B cell (primary cell): ENCODE measurements at regions not wholly inside any gene's neighbourhood (a gene's known extent, or its start where the extent isn't known, plus 50 kb on each side); places are given as distances from the start of the nearest gene placed in this dataset.

Source experiments
- ATAC-seq: fragments of 200-7000 bp; cut with Tn5 transposase; one replicate; pipeline ENCODE4 v1.10.0; 2021; ENCODE audit warnings: low read depth, mild to moderate bottlenecking, moderate number of reproducible peaks, moderate library complexity
- CTCF ChIA-PET: fragments of 350-600 bp; sonication (Branson Sonifier 250); formaldehyde crosslinking; loops from one replicate; lab custom pipeline; 2021; ENCODE audit warnings: antibody characterized with exemption, inconsistent platforms; lab: Charles Lee
- POLR2A ChIA-PET: fragments of 350-600 bp; sonication (Branson Sonifier 250); formaldehyde crosslinking; loops from one replicate; lab custom pipeline; 2021; ENCODE audit warnings: antibody characterized with exemption; lab: Charles Lee
- DNase-seq: peaks from one replicate; pipeline ENCODE4 v3.0.0; 2013
- H2AFZ ChIP-seq: 2 replicates; pipeline ENCODE4 v1.6.1; 2012; ENCODE audit warnings: mild to moderate bottlenecking, low read depth, low read length; ENCODE audit not compliant: insufficient read depth, poor library complexity, severe bottlenecking
- H3K27ac ChIP-seq, 2 donors: 1 replicate in 1 of 2; 2 replicates in 1 of 2; pipeline ENCODE4 v1.5.1; 2012 to 2013; ENCODE audit warnings: low read length in 2 of 2, mild to moderate bottlenecking in 2 of 2, moderate library complexity in 1 of 2
- H3K27me3 ChIP-seq, 4 experiments: fragments of 200-600 bp in 1 of 4; sonication (generic) in 1 of 4; replicated peaks in 1 of 4; 1 replicate in 2 of 4; 2 replicates in 2 of 4; pipeline versions ENCODE4 v1.6.1 to v1.7.0; 2013 to 2016; ENCODE audit warnings: low read length in 3 of 4, mild to moderate bottlenecking in 2 of 4, mixed read lengths in 1 of 4, moderate library complexity in 1 of 4; ENCODE audit not compliant: insufficient read depth in 4 of 4, control insufficient read depth in 3 of 4; ENCODE audit errors: control extremely low read depth in 1 of 4
- H3K36me3 ChIP-seq, 2 experiments: replicated peaks in 1 of 2; 1 replicate in 1 of 2; 2 replicates in 1 of 2; pipeline versions ENCODE4 v1.6.1 to v1.7.1; 2013; ENCODE audit warnings: low read length in 1 of 2; ENCODE audit not compliant: insufficient read depth in 2 of 2, control insufficient read depth in 1 of 2; ENCODE audit errors: control extremely low read depth in 1 of 2, extremely low read depth in 1 of 2
- H3K4me1 ChIP-seq, 2 donors: fragments of 200-600 bp in 1 of 2; sonication (generic) in 1 of 2; 1 replicate in 1 of 2; 2 replicates in 1 of 2; pipeline versions ENCODE4 v1.5.1 to v1.6.1; 2013 to 2017; ENCODE audit warnings: low read length in 2 of 2; ENCODE audit not compliant: control insufficient read depth in 2 of 2, insufficient read depth in 2 of 2
- H3K4me2 ChIP-seq: replicated peaks from 2 replicates; pipeline ENCODE3; 2012; ENCODE audit warnings: mild to moderate bottlenecking, low read depth, low read length; ENCODE audit not compliant: poor library complexity, severe bottlenecking
- H3K4me3 ChIP-seq, 5 experiments: fragments of 200-600 bp in 1 of 5; sonication (generic) in 1 of 5; 1 replicate in 3 of 5; 2 replicates in 2 of 5; pipeline versions ENCODE4 v1.5.1 to v1.7.0; 2011 to 2016; ENCODE audit warnings: low read length in 4 of 5, mild to moderate bottlenecking in 4 of 5, low read depth in 2 of 5, control low read depth in 1 of 5, moderate library complexity in 1 of 5; ENCODE audit not compliant: insufficient read depth in 1 of 5; ENCODE audit errors: control extremely low read depth in 1 of 5, extremely low read depth in 1 of 5
- H3K79me2 ChIP-seq: fragments of 200-600 bp; sonication (generic); one replicate; pipeline ENCODE4 v1.6.0; 2016; ENCODE audit warnings: low read length; ENCODE audit not compliant: control insufficient read depth, insufficient read depth
- H3K9ac ChIP-seq: fragments of 200-600 bp; sonication (generic); 2 replicates; pipeline ENCODE4 v1.6.1; 2017; ENCODE audit warnings: mild to moderate bottlenecking, low read length, moderate library complexity
- H3K9me3 ChIP-seq, 3 donors: one replicate each; pipeline versions ENCODE4 v1.6.1 to v1.7.1; 2013; ENCODE audit warnings: low read length in 2 of 3; ENCODE audit not compliant: control insufficient read depth in 2 of 3, insufficient read depth in 1 of 3; ENCODE audit errors: control extremely low read depth in 1 of 3
- H4K20me1 ChIP-seq: 2 replicates; pipeline ENCODE4 v1.6.0; 2012; ENCODE audit warnings: mild to moderate bottlenecking, low read length; ENCODE audit not compliant: insufficient read depth, control insufficient read depth, poor library complexity, severe bottlenecking
- H3K27ac Mint-ChIP-seq: one replicate; pipeline ENCODE4 v1.8.0; 2021; ENCODE audit warnings: mixed read lengths
- H3K27me3 Mint-ChIP-seq: one replicate; pipeline ENCODE4 v1.8.0; 2021; ENCODE audit warnings: mixed read lengths
- H3K4me1 Mint-ChIP-seq: one replicate; pipeline ENCODE4 v1.8.0; 2021; ENCODE audit warnings: mixed read lengths
- H3K4me3 Mint-ChIP-seq: one replicate; pipeline ENCODE4 v1.8.0; 2021; ENCODE audit warnings: mixed read lengths
- H3K9me3 Mint-ChIP-seq: one replicate; pipeline ENCODE4 v1.8.0; 2022; ENCODE audit warnings: mixed read lengths; ENCODE audit not compliant: insufficient read depth
- EZH2 ChIP-seq: IDR thresholded peaks from 2 replicates; pipeline ENCODE4 v1.6.1; 2012; ENCODE audit warnings: borderline replicate concordance, low read depth, mild to moderate bottlenecking, moderate library complexity, low read length; ENCODE audit not compliant: insufficient read depth, poor library complexity, severe bottlenecking
- WGBS: methylation state at CpG from one replicate; pipeline ENCODE4 v1.1.5; 2013; ENCODE audit warnings: missing lambda C conversion rate; ENCODE audit not compliant: insufficient coverage; 5-methylcytosine and 5-hydroxymethylcytosine counted together
- intact Hi-C: fragments of 100-400 bp; cut with micrococcal nuclease; formaldehyde crosslinking; loops from one replicate; pipeline ENCODE4 v1.10.0; 2022
- TF ChIP-seq, protein P1 (sequence below): fragments of 200-600 bp; IDR thresholded peaks from one replicate; pipeline ENCODE4 v1.8.0; 2022; ENCODE audit warnings: antibody characterized with exemption, mild to moderate bottlenecking

DNA sequence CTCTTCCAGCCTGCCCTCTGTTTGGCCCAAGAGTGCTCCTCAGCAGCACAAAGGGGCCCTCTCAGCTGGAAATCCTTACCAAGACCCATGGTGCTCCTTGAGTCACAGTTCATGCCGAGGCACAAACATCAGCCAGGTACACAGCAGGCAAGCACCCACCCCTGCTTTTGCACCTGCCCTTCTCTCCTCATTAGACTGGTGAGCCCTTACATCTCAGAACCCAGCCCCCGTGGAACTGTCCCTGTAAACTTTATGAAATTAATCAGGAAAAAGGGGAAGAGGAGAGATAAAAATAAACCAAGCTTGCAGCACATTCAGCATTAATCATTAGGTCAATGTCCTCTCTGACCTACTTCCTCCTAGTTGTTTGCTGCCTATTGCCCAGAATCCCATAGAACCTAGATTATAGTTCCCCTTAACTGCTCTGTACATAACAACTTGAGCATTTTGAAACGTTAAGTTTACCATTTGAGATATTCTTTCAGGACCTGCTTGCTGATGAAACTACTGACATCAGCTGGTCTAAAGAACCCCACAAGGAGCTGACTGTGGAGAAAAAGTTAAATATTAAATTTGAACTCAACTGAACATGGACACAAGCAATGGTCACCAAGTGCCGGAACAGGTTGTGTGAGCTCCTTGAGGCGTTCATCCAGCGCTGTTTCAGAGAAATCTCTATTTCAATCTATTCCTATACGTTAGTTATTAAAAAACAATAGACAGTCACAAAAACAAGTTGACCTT, 738.4 kb downstream of the MATN1 start:
- Histone ChIP-seq H3K36me3 (no peaks in the 10 kb centered on the region), H3K27ac (no peak overlapping the region), H3K27me3 (peaks cover 0 to 2% (median 0%) of the 10 kb centered on the region in 4 experiments), H3K4me2 (no peak overlapping the region), H2AFZ (no peak overlapping the region), H3K9ac (no peak overlapping the region), H4K20me1 (no peaks in the 10 kb centered on the region), H3K4me3 (no peak overlapping the region), H3K4me1 (no peaks in the 10 kb centered on the region), H3K9me3 (peaks cover 0 to 14% (median 0%) of the 10 kb centered on the region in 3 donors), H3K79me2 (no peaks in the 10 kb centered on the region)
- peaks cover 20% of the 10 kb centered on the region for H3K27me3 Mint-ChIP-seq
- TF ChIP-seq, protein P1, sequence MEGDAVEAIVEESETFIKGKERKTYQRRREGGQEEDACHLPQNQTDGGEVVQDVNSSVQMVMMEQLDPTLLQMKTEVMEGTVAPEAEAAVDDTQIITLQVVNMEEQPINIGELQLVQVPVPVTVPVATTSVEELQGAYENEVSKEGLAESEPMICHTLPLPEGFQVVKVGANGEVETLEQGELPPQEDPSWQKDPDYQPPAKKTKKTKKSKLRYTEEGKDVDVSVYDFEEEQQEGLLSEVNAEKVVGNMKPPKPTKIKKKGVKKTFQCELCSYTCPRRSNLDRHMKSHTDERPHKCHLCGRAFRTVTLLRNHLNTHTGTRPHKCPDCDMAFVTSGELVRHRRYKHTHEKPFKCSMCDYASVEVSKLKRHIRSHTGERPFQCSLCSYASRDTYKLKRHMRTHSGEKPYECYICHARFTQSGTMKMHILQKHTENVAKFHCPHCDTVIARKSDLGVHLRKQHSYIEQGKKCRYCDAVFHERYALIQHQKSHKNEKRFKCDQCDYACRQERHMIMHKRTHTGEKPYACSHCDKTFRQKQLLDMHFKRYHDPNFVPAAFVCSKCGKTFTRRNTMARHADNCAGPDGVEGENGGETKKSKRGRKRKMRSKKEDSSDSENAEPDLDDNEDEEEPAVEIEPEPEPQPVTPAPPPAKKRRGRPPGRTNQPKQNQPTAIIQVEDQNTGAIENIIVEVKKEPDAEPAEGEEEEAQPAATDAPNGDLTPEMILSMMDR = no peak
- no peak for TF ChIP-seq EZH2
- no peaks in the 10 kb centered on the region for H3K4me1 Mint-ChIP-seq
- peaks cover 4% of the 10 kb centered on the region for H3K9me3 Mint-ChIP-seq
- no peak overlapping the region for H3K4me3 Mint-ChIP-seq
- intact Hi-C loops = no loop called here
- POLR2A ChIA-PET = no interaction called here
- whole genome bisulfite sequencing = 73% methylated on average over 1 of the region's 7 CpGs
- DNase-seq (no peak), ATAC-seq (no peak)
- CTCF ChIA-PET = no interaction called here
- no peak overlapping the region for H3K27ac Mint-ChIP-seq

DNA sequence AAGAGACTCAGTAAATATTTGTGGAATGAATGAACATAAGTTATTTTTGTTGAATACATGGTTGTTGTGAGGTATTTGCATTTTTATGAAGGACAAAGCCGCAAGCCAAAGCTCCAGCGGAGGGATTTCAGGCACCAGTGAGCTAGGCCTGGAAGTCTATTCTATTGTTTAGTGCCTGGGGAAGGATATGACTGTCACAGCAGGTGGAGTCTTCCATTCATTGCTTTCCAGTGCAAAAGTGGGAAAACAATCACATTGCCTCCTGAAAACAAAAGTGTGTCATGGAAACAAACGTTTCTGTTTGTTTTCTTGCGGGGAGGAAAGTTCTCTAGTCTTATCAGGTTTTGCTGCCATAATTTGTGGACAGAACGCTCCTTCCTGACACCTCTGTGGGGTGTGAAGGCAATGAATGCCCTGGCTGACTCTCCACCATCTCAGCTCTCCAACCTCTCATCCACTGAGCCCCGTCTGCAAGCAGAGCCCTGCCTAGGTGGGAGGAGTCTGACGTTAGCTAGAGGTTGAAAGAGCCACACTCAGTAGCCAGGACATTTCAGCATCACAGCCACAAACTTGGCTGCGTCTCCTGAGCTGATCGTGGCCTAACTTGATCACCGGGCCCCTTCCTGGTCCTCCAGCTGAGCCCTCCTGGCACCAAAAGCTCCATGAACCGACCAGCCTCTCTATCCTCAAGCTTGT, 739.1 kb downstream of the MATN1 start:
- no peak overlapping the region for H3K4me3 Mint-ChIP-seq

More for the DNA sequence above, 739.1 kb downstream of the MATN1 start:
- ATAC-seq (no peak), DNase-seq (no peak)
- H3K27me3 Mint-ChIP-seq = peaks cover 20% of the 10 kb centered on the region
- Histone ChIP-seq H3K27ac (no peak overlapping the region), H3K4me1 (no peaks in the 10 kb centered on the region), H2AFZ (no peak overlapping the region), H3K36me3 (no peaks in the 10 kb centered on the region), H3K4me2 (no peak overlapping the region), H3K9ac (no peak overlapping the region), H3K9me3 (peaks cover 0 to 14% (median 0%) of the 10 kb centered on the region in 3 donors), H3K27me3 (peaks cover 0 to 2% (median 0%) of the 10 kb centered on the region in 4 experiments), H3K79me2 (no peaks in the 10 kb centered on the region), H3K4me3 (no peak overlapping the region), H4K20me1 (no peaks in the 10 kb centered on the region)
- CTCF ChIA-PET = no interaction called here
- WGBS = 81% methylated on average over 9 of the region's 11 CpGs
- POLR2A ChIA-PET = no interaction called here
- no peak overlapping the region for H3K27ac Mint-ChIP-seq
- intact Hi-C loops = no loop called here
- TF ChIP-seq, protein P1 = no peak
- TF ChIP-seq EZH2 = no peak
- H3K4me1 Mint-ChIP-seq = no peaks in the 10 kb centered on the region
- peaks cover 4% of the 10 kb centered on the region for H3K9me3 Mint-ChIP-seq
